ENCODE measurements at regions not wholly inside any gene's neighbourhood (a gene's known extent, or its start where the extent isn't known, plus 50 kb on each side); places are given as distances from the start of the nearest gene placed in this dataset.

DNA sequence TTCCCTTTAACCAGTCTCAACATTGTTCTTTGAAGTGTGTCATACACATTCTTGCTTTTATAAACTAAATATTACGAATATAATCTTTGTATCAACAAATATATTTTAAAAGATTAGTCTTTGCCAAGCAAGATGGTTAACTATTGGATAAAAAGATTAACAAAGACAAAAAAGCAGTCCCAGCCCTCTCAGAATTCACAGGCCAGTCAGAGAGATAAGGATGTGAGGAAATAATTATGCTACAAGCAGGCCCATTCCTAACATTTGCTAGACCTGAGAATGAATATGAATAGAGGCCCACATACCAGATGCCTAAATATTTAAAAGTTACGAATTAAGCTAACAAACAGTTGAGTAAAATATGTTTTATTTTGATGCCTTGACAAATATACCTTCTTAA lies 457.7 kb downstream of the CETN3 start:
- Histone ChIP-seq H3K4me1 (peaks cover 0 to 10% (median 0%) of the 10 kb centered on the region in 4 donors), H3K36me3 (no peaks in the 10 kb centered on the region), H3K27ac (no peak overlapping the region), H3K4me3 (no peak overlapping the region), H3K9me3 (no peaks in the 10 kb centered on the region), H3K27me3 (no peaks in the 10 kb centered on the region)
- intact Hi-C loops (cut with DNase I): no loop called here
- TF ChIP-seq POLR2A (IDR thresholded peaks at IDR 0.05) (no peak), POLR2AphosphoS5 (IDR thresholded peaks at IDR 0.05) (no peak), EP300 (IDR thresholded peaks at IDR 0.05) (no peak)
- TF ChIP-seq, protein P1, sequence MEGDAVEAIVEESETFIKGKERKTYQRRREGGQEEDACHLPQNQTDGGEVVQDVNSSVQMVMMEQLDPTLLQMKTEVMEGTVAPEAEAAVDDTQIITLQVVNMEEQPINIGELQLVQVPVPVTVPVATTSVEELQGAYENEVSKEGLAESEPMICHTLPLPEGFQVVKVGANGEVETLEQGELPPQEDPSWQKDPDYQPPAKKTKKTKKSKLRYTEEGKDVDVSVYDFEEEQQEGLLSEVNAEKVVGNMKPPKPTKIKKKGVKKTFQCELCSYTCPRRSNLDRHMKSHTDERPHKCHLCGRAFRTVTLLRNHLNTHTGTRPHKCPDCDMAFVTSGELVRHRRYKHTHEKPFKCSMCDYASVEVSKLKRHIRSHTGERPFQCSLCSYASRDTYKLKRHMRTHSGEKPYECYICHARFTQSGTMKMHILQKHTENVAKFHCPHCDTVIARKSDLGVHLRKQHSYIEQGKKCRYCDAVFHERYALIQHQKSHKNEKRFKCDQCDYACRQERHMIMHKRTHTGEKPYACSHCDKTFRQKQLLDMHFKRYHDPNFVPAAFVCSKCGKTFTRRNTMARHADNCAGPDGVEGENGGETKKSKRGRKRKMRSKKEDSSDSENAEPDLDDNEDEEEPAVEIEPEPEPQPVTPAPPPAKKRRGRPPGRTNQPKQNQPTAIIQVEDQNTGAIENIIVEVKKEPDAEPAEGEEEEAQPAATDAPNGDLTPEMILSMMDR (IDR thresholded peaks at IDR 0.05): no peak
- DNase-seq: no peak
- WGBS, 2 donors: 69 to 79% methylated on average over 2 of the region's 2 CpGs

DNA sequence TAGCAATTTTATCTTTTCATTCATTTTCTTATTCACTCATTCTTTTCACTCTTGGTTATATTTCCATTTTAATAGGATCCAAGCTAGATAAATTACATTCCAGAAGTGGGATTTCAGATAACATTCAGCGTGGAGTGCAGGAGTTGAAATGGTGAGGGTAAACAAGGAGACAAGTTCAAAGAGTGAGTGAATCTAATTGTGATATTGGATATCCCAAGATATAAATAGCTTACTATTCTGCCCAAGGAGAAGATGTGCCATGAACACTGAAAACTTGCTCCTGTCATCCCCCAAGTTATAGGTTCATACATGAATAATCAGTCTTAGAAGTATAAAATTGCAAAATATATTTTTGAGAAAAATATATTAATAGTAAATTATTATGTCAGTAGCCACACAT lies 459.3 kb downstream of the CETN3 start:
- H3K27me3 ChIP-seq: no peaks in the 10 kb centered on the region
- H3K4me1 ChIP-seq: peaks cover 0 to 6% (median 0%) of the 10 kb centered on the region in 4 donors
- DNase-seq: no peak
- no peak overlapping the region for H3K27ac ChIP-seq
- intact Hi-C loops (cut with DNase I): no loop called here
- no peaks in the 10 kb centered on the region for H3K9me3 ChIP-seq
- WGBS, 2 donors: 72 to 91% methylated on average over 1 of the region's 1 CpG
- TF ChIP-seq POLR2A (IDR thresholded peaks at IDR 0.05) (no peak), EP300 (IDR thresholded peaks at IDR 0.05) (no peak), POLR2AphosphoS5 (IDR thresholded peaks at IDR 0.05) (no peak)
- TF ChIP-seq, protein P1 (IDR thresholded peaks at IDR 0.05): no peak
- H3K4me3 ChIP-seq: no peak overlapping the region
- no peaks in the 10 kb centered on the region for H3K36me3 ChIP-seq

DNA sequence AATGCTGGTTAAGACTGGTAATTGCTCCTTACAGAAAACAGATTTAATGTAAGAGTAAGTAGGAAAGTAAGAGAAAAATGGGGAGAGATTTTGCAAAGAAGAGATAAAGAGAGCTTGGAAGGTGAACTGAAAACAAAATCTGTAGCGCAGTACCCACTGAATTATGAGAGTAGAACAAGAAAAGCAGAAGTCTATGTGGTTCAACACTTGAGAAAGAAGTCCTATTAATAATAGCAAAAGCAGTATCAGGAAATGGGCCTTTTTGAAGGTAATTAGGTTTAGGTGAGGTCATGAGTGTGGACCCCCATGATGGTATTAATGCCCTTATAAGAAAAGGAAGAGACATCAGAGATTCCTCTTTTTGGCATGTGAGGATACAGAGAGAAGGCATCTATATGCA lies 460.6 kb downstream of the CETN3 start:
- no peak for DNase-seq

DNA sequence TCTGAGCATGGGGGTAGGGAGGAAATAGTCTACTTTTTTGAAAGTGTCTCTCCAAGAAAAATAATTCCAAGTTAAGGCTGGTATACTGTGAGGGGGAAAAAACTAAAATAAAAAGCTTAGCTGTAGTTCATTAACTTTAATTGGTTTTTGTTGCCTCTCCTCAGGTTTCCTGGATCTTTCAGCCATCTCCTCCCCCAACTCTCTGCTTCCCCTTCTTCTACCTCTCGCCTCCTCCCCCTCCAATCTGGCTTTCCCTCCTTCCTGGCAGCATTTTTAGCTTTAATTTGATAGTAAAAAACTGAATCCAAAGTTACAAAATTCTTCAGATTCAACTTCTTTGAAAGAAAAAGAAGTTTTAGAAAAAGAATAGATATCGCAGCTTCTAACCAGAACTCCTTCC lies 462.6 kb downstream of the CETN3 start:
- 56% methylated on average over 2 of the region's 2 CpGs for WGBS, 2 donors
- Histone ChIP-seq H3K27ac (no peak overlapping the region), H3K9me3 (no peaks in the 10 kb centered on the region), H3K36me3 (no peaks in the 10 kb centered on the region), H3K27me3 (no peaks in the 10 kb centered on the region), H3K4me3 (no peak overlapping the region), H3K4me1 (peaks cover 0 to 5% (median 0%) of the 10 kb centered on the region in 4 donors)
- no peak for DNase-seq
- TF ChIP-seq POLR2AphosphoS5 (IDR thresholded peaks at IDR 0.05): no peak
- intact Hi-C loops (cut with DNase I): no loop called here

More for the DNA sequence above, 460.6 kb downstream of the CETN3 start:
- H3K9me3 ChIP-seq: no peaks in the 10 kb centered on the region
- H3K4me1 ChIP-seq: peaks cover 0 to 6% (median 0%) of the 10 kb centered on the region in 4 donors
- H3K4me3 ChIP-seq: no peak overlapping the region
- no peak for TF ChIP-seq POLR2AphosphoS5 (IDR thresholded peaks at IDR 0.05)
- H3K27me3 ChIP-seq: no peaks in the 10 kb centered on the region
- WGBS, 2 donors: 71 to 96% methylated on average over 1 of the region's 1 CpG
- H3K27ac ChIP-seq: no peak overlapping the region
- no peaks in the 10 kb centered on the region for H3K36me3 ChIP-seq
- intact Hi-C loops (cut with DNase I): no loop called here

DNA sequence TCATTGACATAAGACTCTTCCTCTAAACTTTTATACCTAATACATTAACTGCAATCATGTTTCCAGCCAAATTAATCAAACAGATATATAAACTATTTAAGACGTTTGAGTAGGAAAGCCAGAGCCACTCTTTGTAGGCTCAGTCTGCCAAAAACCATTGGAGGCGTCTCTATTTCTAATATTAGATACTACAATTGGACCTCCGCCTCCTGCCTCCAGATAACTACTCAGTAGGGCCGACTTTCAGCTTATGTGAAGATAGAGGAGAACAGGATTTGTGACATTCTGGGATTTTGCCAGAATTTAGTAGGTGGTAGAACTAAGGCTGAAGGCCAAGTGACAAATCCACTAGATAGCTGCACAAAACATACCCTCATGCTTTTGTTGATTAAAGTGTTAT lies 463.0 kb downstream of the CETN3 start:
- intact Hi-C loops (cut with DNase I): no loop called here
- Histone ChIP-seq H3K4me1 (peaks cover 0 to under 1% (median 0%) of the 10 kb centered on the region in 4 donors), H3K36me3 (no peaks in the 10 kb centered on the region), H3K27me3 (no peaks in the 10 kb centered on the region), H3K4me3 (no peak overlapping the region), H3K9me3 (no peaks in the 10 kb centered on the region), H3K27ac (no peak overlapping the region)
- no peak for DNase-seq
- TF ChIP-seq EP300 (IDR thresholded peaks at IDR 0.05) (no peak), POLR2AphosphoS5 (IDR thresholded peaks at IDR 0.05) (no peak), POLR2A (IDR thresholded peaks at IDR 0.05) (no peak)
- TF ChIP-seq, protein P1 (IDR thresholded peaks at IDR 0.05): no peak
- 66 to 75% methylated on average over 4 of the region's 4 CpGs for WGBS, 2 donors

DNA sequence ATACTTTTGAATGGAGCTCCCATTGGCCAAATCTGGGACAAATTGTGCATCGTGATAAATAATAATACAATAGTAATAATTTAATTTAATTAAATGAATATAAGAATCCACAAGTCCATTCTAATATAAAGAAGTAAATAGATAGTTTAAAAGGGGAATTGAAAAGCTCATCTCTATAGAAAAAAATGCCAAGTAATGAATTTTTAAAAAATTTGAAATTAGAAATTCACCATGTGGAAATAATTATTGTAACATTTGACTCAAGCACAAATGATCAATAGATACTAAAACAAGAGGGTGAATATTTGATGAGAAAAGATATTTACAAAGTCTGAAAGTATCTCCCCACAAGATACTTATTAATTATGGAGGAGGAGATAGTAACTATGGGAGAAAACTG lies 467.4 kb downstream of the CETN3 start:
- 96% methylated on average over 1 of the region's 1 CpG for WGBS, 2 donors
- TF ChIP-seq, protein P1 (IDR thresholded peaks at IDR 0.05): no peak
- no peak overlapping the region for H3K4me3 ChIP-seq

More for the DNA sequence above, 467.4 kb downstream of the CETN3 start:
- Histone ChIP-seq H3K36me3 (no peaks in the 10 kb centered on the region), H3K27ac (no peak overlapping the region), H3K9me3 (no peaks in the 10 kb centered on the region), H3K27me3 (no peaks in the 10 kb centered on the region), H3K4me1 (no peaks in the 10 kb centered on the region)
- no peak for DNase-seq
- intact Hi-C loops (cut with DNase I): no loop called here
